Uterus (tissue), 3 donors: ENCODE measurements at regions not wholly inside any gene's neighbourhood (a gene's known extent, or its start where the extent isn't known, plus 50 kb on each side); places are given as distances from the start of the nearest gene placed in this dataset.

Source experiments
- DNase-seq, 2 donors: peaks; one replicate each; pipeline ENCODE4 v3.0.0-alpha.2; 2019 to 2020
- H3K27ac ChIP-seq, 2 donors: fragments of 200-600 bp; sonication (generic); 1 replicate in 1 of 2; 2 replicates in 1 of 2; pipeline ENCODE4 v1.5.1; 2016 to 2018
- H3K27me3 ChIP-seq, 2 donors: fragments of 200-600 bp; sonication (generic); one replicate each; pipeline ENCODE4 v1.5.1; 2018 to 2019; ENCODE audit warnings: control low read depth in 1 of 2
- H3K36me3 ChIP-seq, 2 donors: fragments of 200-600 bp; sonication (generic); one replicate each; pipeline ENCODE4 v1.5.1; 2019; ENCODE audit warnings: control low read depth in 1 of 2
- H3K4me1 ChIP-seq, 2 donors: fragments of 200-600 bp; sonication (generic); one replicate each; pipeline ENCODE4 v1.5.1; 2018 to 2019; ENCODE audit warnings: control low read depth in 1 of 2
- H3K4me3 ChIP-seq, 2 donors: fragments of 200-600 bp; sonication (generic); 1 replicate in 1 of 2; 2 replicates in 1 of 2; pipeline ENCODE4 v1.5.1; 2018 to 2019; ENCODE audit warnings: mild to moderate bottlenecking in 1 of 2
- H3K9me3 ChIP-seq, 2 donors: fragments of 200-600 bp; sonication (generic); one replicate each; pipeline ENCODE4 v1.5.1; 2019; ENCODE audit warnings: control low read depth in 1 of 2
- POLR2A ChIP-seq, 2 donors: fragments of 450-650 bp; IDR thresholded peaks; one replicate each; pipeline ENCODE4 v1.6.1; 2016; ENCODE audit warnings: antibody characterized with exemption in 2 of 2, mild to moderate bottlenecking in 1 of 2, moderate library complexity in 1 of 2
- intact Hi-C: fragments of 100-400 bp; cut with DNase I; formaldehyde crosslinking; loops from one replicate; pipeline ENCODE4 v1.15.1; 2023; ENCODE audit warnings: low total_unique reads
- TF ChIP-seq, protein P1 (sequence below), 4 experiments: fragments of 200-600 bp in 2 of 4; fragments of 450-650 bp in 2 of 4; sonication (generic) in 2 of 4; IDR thresholded peaks; one replicate each; pipeline ENCODE4 v1.5.1; 2016 to 2019; ENCODE audit warnings: antibody characterized with exemption in 4 of 4, mild to moderate bottlenecking in 2 of 4, moderate library complexity in 1 of 4
- donor health status: DM: yes; HTN: yes; CAD: no.

DNA sequence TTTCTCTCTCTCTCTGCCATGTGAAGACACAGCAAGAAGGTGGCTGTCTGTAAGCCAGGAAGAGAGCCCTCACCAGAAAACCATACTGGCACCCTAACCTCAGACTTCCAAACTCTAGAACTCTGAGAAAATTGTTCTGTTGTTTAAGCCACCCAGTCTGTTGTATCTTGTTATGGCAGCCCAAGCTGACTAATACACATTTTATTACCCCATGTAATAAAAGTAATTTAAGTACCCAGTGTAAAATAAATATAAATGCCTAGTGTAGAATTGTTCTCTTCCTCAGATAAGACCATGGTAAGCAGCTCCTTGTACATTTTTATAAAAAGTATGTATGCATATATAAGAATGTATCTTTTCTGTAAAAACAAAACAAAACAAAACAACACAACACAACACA lies 119.7 kb downstream of the DTL start:
- Histone ChIP-seq H3K27ac (no peak overlapping the region), H3K4me1 (no peaks in the 10 kb centered on the region), H3K4me3 (no peak overlapping the region), H3K27me3 (no peaks in the 10 kb centered on the region), H3K9me3 (no peaks in the 10 kb centered on the region), H3K36me3 (no peaks in the 10 kb centered on the region)
- TF ChIP-seq, protein P1, sequence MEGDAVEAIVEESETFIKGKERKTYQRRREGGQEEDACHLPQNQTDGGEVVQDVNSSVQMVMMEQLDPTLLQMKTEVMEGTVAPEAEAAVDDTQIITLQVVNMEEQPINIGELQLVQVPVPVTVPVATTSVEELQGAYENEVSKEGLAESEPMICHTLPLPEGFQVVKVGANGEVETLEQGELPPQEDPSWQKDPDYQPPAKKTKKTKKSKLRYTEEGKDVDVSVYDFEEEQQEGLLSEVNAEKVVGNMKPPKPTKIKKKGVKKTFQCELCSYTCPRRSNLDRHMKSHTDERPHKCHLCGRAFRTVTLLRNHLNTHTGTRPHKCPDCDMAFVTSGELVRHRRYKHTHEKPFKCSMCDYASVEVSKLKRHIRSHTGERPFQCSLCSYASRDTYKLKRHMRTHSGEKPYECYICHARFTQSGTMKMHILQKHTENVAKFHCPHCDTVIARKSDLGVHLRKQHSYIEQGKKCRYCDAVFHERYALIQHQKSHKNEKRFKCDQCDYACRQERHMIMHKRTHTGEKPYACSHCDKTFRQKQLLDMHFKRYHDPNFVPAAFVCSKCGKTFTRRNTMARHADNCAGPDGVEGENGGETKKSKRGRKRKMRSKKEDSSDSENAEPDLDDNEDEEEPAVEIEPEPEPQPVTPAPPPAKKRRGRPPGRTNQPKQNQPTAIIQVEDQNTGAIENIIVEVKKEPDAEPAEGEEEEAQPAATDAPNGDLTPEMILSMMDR (IDR thresholded peaks at IDR 0.05): no peak
- TF ChIP-seq POLR2A (IDR thresholded peaks at IDR 0.05): no peak
- intact Hi-C loops: no loop called here
- DNase-seq: no peak

DNA sequence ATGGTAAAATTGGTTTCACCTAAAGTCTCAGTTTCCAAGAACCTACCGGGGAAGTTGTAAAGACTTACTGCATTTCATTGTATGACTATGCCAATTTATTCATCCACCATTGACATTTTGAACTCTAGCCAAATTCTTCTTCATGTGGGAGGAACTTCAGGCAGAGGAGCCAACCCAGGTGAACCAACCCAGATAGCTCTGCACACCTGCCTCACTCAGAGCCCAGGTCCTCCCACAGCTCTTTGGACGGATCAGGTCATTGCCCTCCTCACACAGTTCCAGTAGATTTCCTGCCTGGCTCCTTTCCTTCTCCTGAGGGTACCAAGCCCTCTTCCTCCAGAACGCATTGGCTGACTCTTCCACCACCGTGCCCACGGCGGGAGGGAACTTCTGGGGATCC lies 121.7 kb downstream of the DTL start:
- TF ChIP-seq, protein P1 (IDR thresholded peaks at IDR 0.05): no peak
- TF ChIP-seq POLR2A (IDR thresholded peaks at IDR 0.05): no peak
- intact Hi-C loops: no loop called here
- Histone ChIP-seq H3K27me3 (no peaks in the 10 kb centered on the region), H3K36me3 (no peaks in the 10 kb centered on the region), H3K4me3 (no peak overlapping the region), H3K27ac (no peak overlapping the region), H3K4me1 (no peaks in the 10 kb centered on the region), H3K9me3 (no peaks in the 10 kb centered on the region)
- DNase-seq: no peak

DNA sequence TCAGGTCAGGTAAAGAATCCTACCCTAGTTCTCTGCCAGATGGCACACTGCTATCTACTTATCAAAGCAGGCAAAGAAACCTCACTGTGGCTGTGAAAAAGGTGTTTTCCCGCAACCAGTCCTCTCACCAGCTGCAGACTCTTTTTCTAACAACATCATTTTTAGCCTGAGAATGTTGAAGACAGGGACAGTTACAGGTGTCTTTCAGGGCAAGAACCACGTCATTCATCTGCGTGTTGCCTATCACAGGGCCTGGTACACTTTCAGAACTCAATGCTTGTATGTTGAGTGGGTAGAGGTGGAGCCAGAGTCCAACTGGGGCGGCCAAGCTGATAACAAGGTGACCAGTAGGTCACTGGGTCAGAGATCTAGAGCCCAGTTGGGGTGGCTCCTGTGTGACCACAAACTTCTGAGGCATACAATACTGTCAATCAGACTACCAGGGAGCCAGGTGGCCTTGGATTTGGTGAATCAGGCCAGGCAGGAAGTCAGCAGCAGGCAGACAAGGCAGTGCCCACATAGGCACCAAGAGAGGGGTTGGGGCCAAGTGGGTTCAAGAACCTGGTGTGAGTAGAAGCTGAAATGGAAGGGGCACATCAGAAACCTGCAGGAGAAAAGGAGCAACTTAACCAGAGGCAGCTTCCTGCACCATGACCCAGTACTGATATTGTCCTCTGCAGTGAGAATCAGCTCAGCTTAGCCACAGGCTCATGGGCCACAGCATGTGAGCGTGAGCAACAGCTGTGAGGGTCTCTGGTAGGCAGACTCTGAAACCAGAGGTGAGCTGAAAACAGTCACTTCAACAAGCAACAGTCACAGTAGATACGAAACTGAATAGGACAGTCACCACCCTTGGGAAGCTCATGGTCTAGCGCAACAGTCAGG lies 123.6 kb downstream of the DTL start:
- Histone ChIP-seq H3K27ac (no peak overlapping the region), H3K4me3 (no peak overlapping the region)

DNA sequence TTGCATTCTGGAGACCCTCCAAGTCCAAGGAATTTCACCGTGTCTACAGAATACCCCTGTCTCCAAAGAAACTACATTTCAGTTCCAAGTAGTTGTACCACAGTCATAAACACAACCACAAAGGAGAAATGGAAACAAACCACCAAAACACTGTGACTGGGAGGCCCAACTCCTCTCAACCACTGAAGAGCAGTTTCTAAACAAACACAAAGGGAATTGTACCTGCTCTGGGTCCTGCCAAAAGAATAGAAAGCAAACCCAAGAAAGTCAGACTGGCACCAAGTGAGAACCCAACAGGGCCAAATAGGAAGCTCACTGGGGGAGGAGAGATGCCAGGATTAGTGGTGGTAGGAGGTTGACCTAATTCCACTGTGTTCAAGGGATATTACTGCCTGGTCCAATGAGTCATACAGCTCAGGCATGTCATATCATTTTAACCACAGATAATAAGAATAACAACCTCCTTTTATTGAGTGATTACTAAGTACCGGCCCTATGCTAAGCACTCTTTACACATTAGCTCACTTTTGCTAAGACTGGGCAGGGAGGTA lies 123.9 kb upstream of the PPP2R5A start:
- no peak overlapping the region for H3K27ac ChIP-seq
- TF ChIP-seq, protein P1 (IDR thresholded peaks at IDR 0.05): no peak
- TF ChIP-seq POLR2A (IDR thresholded peaks at IDR 0.05): no peak
- intact Hi-C loops: no loop called here
- H3K27me3 ChIP-seq: no peaks in the 10 kb centered on the region
- H3K4me3 ChIP-seq: no peak overlapping the region
- H3K9me3 ChIP-seq: no peaks in the 10 kb centered on the region
- H3K36me3 ChIP-seq: no peaks in the 10 kb centered on the region
- no peaks in the 10 kb centered on the region for H3K4me1 ChIP-seq
- no peak for DNase-seq

More for the DNA sequence above, 123.6 kb downstream of the DTL start:
- intact Hi-C loops: no loop called here
- no peak for DNase-seq
- Histone ChIP-seq H3K36me3 (no peaks in the 10 kb centered on the region), H3K27me3 (no peaks in the 10 kb centered on the region), H3K9me3 (no peaks in the 10 kb centered on the region), H3K4me1 (no peaks in the 10 kb centered on the region)
- TF ChIP-seq POLR2A (IDR thresholded peaks at IDR 0.05): no peak
- TF ChIP-seq, protein P1 (IDR thresholded peaks at IDR 0.05): no peak

DNA sequence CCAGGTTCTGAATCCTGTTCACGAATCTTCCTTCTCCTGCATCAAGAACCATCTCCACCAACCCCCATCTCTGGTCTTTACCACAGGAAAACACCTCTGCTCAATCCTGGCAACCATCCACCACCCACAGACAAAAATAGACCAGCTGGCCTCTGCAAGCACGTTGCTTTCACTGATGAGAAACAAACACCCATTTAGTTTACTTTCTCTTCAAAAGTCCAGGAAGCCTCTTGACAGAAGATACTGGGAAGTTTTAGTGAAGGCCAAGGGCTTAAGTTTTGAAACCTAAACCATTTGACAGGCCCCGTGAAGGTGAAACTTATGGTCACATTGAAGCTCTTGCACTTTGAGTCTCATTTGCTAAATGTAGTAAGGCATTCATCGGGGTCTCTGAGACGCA lies 122.6 kb upstream of the PPP2R5A start:
- no peaks in the 10 kb centered on the region for H3K27me3 ChIP-seq
- intact Hi-C loops: no loop called here
- H3K4me3 ChIP-seq: no peak overlapping the region
- TF ChIP-seq, protein P1 (IDR thresholded peaks at IDR 0.05): no peak
- no peak for TF ChIP-seq POLR2A (IDR thresholded peaks at IDR 0.05)
- peak overlapping the region in 1 of 2 donors; percentile 29 for H3K27ac ChIP-seq
- H3K4me1 ChIP-seq: no peaks in the 10 kb centered on the region
- no peaks in the 10 kb centered on the region for H3K9me3 ChIP-seq
- no peaks in the 10 kb centered on the region for H3K36me3 ChIP-seq
- DNase-seq: peak; percentile 36 to 53
